GM18508 (cell line): ENCODE measurements at regions not wholly inside any gene's neighbourhood (a gene's known extent, or its start where the extent isn't known, plus 50 kb on each side); places are given as distances from the start of the nearest gene placed in this dataset.
"Not testable (repeated sequence)": the region's sequence is repeated elsewhere in the genome, so short reads cannot be mapped to it uniquely, and the experiment has no call there.

Source experiments
- ATAC-seq: cut with Tn5 transposase; IDR thresholded peaks from one replicate; pipeline ENCODE4 v1.9.1; 2021; ENCODE audit warnings: moderate number of reproducible peaks; ENCODE audit not compliant: insufficient read depth, unreplicated experiment

GRCh38 chr5:28810751-28811136 lies 1772.4 kb upstream of the CDH9 start:
- ATAC-seq, result no peak

GRCh38 chr5:28809811-28810750 lies 1771.7 kb upstream of the CDH9 start:
- ATAC-seq, result no peak

- ATAC-seq, result no peak
Measured at GRCh38 chr5:28808967-28809810, 1770.8 kb upstream of the CDH9 start.

GRCh38 chr5:28807195-28807729 lies 1768.9 kb upstream of the CDH9 start:
- no peak for ATAC-seq

GRCh38 chr5:28799035-28799434 lies 1760.6 kb upstream of the CDH9 start:
- not testable (repeated sequence) for ATAC-seq

- ATAC-seq, result no peak
Measured at GRCh38 chr5:28788954-28789353, 1750.6 kb upstream of the CDH9 start.

- no peak for ATAC-seq
Measured at GRCh38 chr5:28780083-28780692, 1741.8 kb upstream of the CDH9 start.

GRCh38 chr5:28779161-28779754 lies 1740.9 kb upstream of the CDH9 start:
- ATAC-seq, result no peak

GRCh38 chr5:28770307-28770706 lies 1731.9 kb upstream of the CDH9 start:
- no peak for ATAC-seq

- ATAC-seq, result no peak
Measured at GRCh38 chr5:28766565-28767158, 1728.3 kb upstream of the CDH9 start.

- ATAC-seq, result no peak
Measured at GRCh38 chr5:28751396-28751795, 1713.0 kb upstream of the CDH9 start.

GRCh38 chr5:28750251-28750650 lies 1711.9 kb upstream of the CDH9 start:
- ATAC-seq, result no peak

- no peak for ATAC-seq
Measured at GRCh38 chr5:28748446-28748845, 1710.1 kb upstream of the CDH9 start.

GRCh38 chr5:28743716-28744110 lies 1705.3 kb upstream of the CDH9 start:
- ATAC-seq, result no peak

- no peak for ATAC-seq
Measured at GRCh38 chr5:28743025-28743715, 1704.8 kb upstream of the CDH9 start.

- no peak for ATAC-seq
Measured at GRCh38 chr5:28737682-28738081, 1699.3 kb upstream of the CDH9 start.

- ATAC-seq, result no peak
Measured at GRCh38 chr5:28737222-28737621, 1698.8 kb upstream of the CDH9 start.

GRCh38 chr5:28734396-28734795 lies 1696.0 kb upstream of the CDH9 start:
- no peak for ATAC-seq

- no peak for ATAC-seq
Measured at GRCh38 chr5:28729067-28729466, 1690.7 kb upstream of the CDH9 start.
